Epithelial cell of proximal tubule (primary cell): ENCODE measurements at regions not wholly inside any gene's neighbourhood (a gene's known extent, or its start where the extent isn't known, plus 50 kb on each side); places are given as distances from the start of the nearest gene placed in this dataset.
A peak's percentile ranks its signal among the peaks of the same experiment; 100 is the strongest.

Experiments used
- DNase-seq: peaks from one replicate; pipeline ENCODE4 v3.0.0-alpha.2; 2011; ENCODE audit warnings: low read depth
- H3K4me3 ChIP-seq: 2 replicates; pipeline ENCODE4 v1.5.1; 2011; ENCODE audit warnings: low read depth, mild to moderate bottlenecking, low read length
- TF ChIP-seq, protein P1 (sequence below): conservative IDR thresholded peaks from 2 replicates; pipeline ENCODE4 v1.5.1; 2012; ENCODE audit warnings: low read depth, mild to moderate bottlenecking, low read length

DNA sequence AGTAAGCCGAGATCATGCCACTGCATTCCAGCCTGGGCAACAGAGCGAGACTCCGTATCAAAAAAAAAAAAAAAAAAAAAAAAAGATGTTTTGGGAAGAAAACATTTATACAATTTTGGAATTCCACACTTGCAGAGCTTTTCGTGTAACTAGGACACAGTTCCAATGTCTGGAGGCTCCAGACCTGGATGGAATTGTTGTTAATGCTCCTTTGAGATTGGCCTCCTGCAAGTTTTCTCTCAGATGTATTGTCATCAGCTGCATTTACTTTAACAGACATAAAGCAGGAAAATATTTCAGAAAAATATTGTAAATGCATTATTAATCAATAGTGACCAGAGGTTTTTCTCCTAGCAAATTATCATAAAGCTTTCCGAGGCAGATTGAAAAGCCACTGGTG, 124.1 kb downstream of the RBM43 start:
- no peak for DNase-seq
- H3K4me3 ChIP-seq, result no peak overlapping the region
- TF ChIP-seq, protein P1, sequence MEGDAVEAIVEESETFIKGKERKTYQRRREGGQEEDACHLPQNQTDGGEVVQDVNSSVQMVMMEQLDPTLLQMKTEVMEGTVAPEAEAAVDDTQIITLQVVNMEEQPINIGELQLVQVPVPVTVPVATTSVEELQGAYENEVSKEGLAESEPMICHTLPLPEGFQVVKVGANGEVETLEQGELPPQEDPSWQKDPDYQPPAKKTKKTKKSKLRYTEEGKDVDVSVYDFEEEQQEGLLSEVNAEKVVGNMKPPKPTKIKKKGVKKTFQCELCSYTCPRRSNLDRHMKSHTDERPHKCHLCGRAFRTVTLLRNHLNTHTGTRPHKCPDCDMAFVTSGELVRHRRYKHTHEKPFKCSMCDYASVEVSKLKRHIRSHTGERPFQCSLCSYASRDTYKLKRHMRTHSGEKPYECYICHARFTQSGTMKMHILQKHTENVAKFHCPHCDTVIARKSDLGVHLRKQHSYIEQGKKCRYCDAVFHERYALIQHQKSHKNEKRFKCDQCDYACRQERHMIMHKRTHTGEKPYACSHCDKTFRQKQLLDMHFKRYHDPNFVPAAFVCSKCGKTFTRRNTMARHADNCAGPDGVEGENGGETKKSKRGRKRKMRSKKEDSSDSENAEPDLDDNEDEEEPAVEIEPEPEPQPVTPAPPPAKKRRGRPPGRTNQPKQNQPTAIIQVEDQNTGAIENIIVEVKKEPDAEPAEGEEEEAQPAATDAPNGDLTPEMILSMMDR, result no peak

- no peak for DNase-seq
- no peak overlapping the region for H3K4me3 ChIP-seq
- TF ChIP-seq, protein P1, result no peak
Measured at GRCh38 chr2:151120011-151120410, 141.7 kb downstream of the RBM43 start.

DNA sequence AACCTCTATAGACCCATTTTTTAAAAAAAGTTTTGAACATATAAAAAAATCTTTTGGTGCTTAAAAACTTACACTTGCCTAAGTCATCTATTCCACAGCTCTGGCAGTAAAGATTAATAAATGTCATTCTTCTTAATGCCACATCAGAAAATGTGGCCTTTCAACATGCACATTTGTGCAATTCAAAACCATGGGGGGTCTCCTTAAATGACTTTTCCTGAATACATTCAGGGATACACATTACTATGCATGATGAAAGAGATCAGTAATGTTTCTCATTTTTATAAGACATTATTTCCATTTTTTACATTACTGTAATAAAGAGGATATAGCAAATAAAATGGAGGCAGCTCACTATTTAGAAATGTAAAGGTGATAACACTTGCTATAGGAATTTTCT, 142.3 kb downstream of the RBM43 start:
- no peak for DNase-seq
- H3K4me3 ChIP-seq, result no peak overlapping the region
- TF ChIP-seq, protein P1, result no peak

- TF ChIP-seq, protein P1, result no peak
- DNase-seq, result no peak
- H3K4me3 ChIP-seq, result no peak overlapping the region
Measured at GRCh38 chr2:151118269-151118668, 143.4 kb downstream of the RBM43 start.

GRCh38 chr2:151114874-151115273, 146.8 kb downstream of the RBM43 start:
- H3K4me3 ChIP-seq, result no peak overlapping the region
- TF ChIP-seq, protein P1, result no peak
- DNase-seq, result no peak

DNA sequence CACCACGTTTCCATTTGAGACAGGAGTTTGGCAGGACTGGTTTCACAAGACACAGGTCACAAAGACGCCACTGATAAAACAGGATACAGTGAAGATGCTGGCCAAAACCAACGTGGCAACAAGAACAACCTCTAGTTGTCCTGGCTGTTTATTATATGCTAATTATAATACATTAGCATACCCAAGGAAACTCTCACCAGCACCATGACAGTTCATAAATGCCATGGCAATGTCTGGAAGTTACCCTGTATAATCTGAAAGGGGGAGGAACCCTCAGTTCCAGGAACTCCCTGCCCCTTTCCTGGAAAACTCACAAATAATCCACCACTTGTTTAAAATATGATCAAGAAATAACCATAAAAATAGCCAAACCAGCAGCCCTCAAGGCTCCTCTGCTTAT, 148.3 kb downstream of the RBM43 start:
- TF ChIP-seq, protein P1, result no peak
- no peak for DNase-seq
- no peak overlapping the region for H3K4me3 ChIP-seq

DNA sequence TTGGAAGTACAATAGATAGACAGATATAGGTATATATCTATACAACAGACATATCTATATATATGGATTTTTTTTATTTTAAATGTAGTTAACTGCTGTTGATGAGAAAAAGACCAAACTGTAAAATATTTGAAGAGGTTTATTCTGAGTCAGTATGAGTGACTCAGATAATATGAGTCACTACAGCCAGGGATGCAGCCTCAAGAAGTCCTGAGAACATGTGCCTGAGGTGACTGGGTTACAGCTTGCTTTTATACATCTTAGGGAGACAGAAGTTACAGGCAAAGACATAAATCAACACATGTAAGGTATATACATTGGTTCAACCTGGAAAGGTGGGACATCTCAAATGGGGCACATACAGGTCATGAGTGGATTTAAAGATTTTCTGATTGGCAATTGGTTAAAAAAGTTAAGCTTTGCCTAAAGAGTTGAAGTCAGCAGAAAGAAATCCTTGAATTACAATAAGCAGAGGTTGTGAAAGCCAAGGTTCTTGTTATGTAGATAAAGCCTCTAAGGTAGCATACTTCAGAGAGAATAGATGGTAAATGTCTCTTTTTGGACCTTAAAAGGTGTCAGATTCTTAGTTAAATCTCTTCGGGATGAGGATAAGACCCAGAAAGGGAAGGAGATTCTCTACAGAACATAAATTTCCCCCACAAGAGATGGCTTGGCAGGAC, 149.9 kb downstream of the RBM43 start:
- peak; percentile 29 for DNase-seq
- TF ChIP-seq, protein P1, result no peak
- no peak overlapping the region for H3K4me3 ChIP-seq
